ENCODE measurements at regions not wholly inside any gene's neighbourhood (a gene's known extent, or its start where the extent isn't known, plus 50 kb on each side); places are given as distances from the start of the nearest gene placed in this dataset.

GRCh38 chr5:135776457-135776856, 58.0 kb upstream of the SLC25A48 start:
- TF ChIP-seq, protein P1, sequence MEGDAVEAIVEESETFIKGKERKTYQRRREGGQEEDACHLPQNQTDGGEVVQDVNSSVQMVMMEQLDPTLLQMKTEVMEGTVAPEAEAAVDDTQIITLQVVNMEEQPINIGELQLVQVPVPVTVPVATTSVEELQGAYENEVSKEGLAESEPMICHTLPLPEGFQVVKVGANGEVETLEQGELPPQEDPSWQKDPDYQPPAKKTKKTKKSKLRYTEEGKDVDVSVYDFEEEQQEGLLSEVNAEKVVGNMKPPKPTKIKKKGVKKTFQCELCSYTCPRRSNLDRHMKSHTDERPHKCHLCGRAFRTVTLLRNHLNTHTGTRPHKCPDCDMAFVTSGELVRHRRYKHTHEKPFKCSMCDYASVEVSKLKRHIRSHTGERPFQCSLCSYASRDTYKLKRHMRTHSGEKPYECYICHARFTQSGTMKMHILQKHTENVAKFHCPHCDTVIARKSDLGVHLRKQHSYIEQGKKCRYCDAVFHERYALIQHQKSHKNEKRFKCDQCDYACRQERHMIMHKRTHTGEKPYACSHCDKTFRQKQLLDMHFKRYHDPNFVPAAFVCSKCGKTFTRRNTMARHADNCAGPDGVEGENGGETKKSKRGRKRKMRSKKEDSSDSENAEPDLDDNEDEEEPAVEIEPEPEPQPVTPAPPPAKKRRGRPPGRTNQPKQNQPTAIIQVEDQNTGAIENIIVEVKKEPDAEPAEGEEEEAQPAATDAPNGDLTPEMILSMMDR (IDR thresholded peaks at IDR 0.05; ENCODE audit: insufficient read depth, missing control alignments): no peak
- DNase-seq (ENCODE audit: insufficient read length, low spot score) (no peak), FAIRE-seq (no peak)

- TF ChIP-seq, protein P1 (IDR thresholded peaks at IDR 0.05; ENCODE audit: insufficient read depth, missing control alignments): no peak
- no peak for DNase-seq (ENCODE audit: insufficient read length, low spot score)
- FAIRE-seq: no peak
Observed at GRCh38 chr5:135761746-135762145, 72.7 kb upstream of the SLC25A48 start.

- TF ChIP-seq, protein P1 (IDR thresholded peaks at IDR 0.05; ENCODE audit: insufficient read depth, missing control alignments): no peak
- FAIRE-seq: no peak
Observed at GRCh38 chr5:135759149-135759784, 75.2 kb upstream of the SLC25A48 start.

GRCh38 chr5:135753990-135754389, 80.5 kb upstream of the SLC25A48 start:
- TF ChIP-seq, protein P1 (IDR thresholded peaks at IDR 0.05; ENCODE audit: insufficient read depth, missing control alignments): no peak
- DNase-seq (ENCODE audit: insufficient read length, low spot score) (no peak), FAIRE-seq (no peak)

More at GRCh38 chr5:135759149-135759784, 75.2 kb upstream of the SLC25A48 start:
- no peak for DNase-seq (ENCODE audit: insufficient read length, low spot score)

- DNase-seq (ENCODE audit: insufficient read length, low spot score) (no peak), FAIRE-seq (no peak)
- TF ChIP-seq, protein P1 (IDR thresholded peaks at IDR 0.05; ENCODE audit: insufficient read depth, missing control alignments): no peak
Observed at GRCh38 chr5:135750506-135750905, 84.0 kb upstream of the SLC25A48 start.

DNA sequence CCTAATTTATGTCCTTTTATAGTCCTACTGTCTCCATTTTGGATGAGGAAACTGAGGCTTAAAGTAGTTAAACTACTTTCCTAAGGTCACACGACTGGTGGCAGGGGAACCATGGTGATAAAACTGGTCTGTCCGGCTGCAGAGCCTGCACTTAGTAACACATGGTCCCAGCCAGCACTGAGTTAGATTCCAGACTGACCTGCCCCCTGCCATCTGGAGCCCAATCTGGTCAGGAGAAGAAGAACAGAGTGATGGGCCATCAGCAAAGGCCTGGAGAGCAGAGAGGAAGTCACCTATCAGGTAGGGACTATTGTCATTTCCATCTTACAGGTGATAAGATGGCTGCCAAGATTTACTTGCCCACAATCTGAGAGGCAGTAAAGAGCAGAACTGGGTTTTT, 86.6 kb upstream of the SLC25A48 start:
- TF ChIP-seq, protein P1 (IDR thresholded peaks at IDR 0.05; ENCODE audit: insufficient read depth, missing control alignments): no peak
- DNase-seq (ENCODE audit: insufficient read length, low spot score) (no peak), FAIRE-seq (no peak)

DNA sequence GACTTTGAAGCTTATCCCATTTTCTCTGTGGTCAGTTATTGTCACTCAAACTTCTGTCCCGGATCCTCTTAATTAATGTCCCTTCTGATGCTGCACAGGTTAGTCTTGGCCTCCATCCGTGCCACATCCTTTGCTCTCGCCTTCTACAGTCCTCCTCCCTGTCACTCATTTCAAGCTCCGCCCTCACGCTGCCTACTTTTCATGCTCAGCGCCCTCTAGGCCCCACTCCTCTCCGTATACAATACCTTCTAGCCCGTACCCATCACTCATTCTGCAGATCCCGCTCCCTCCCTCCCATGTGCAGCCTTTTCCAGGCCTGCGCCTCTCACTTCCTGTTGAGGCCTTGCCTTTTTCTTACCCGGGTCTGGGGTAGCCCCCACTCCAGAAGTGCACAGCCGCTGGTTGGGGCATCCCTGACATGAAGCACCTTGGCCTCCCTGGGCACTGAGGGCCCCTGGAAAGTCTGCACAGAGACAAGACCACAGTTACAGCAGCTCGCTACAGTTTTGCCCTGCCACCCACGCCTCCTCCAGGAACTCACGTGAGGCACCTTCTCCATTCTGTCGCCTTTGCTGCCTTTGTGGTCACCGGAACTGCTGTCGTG, 88.5 kb upstream of the SLC25A48 start:
- TF ChIP-seq, protein P1 (IDR thresholded peaks at IDR 0.05; ENCODE audit: insufficient read depth, missing control alignments): no peak
- no peak for DNase-seq (ENCODE audit: insufficient read length, low spot score)
- no peak for FAIRE-seq

Data from D721Med (cell line).